Lower leg skin (tissue), 3 donors: ENCODE measurements at regions not wholly inside any gene's neighbourhood (a gene's known extent, or its start where the extent isn't known, plus 50 kb on each side); places are given as distances from the start of the nearest gene placed in this dataset.

Source experiments
- CTCF ChIP-seq, 3 donors: fragments of 450-650 bp; IDR thresholded peaks; one replicate each; pipeline ENCODE4 v1.5.1; 2016; ENCODE audit warnings: antibody characterized with exemption in 3 of 3, mild to moderate bottlenecking in 3 of 3, moderate library complexity in 2 of 3
- POLR2A ChIP-seq, 2 donors: fragments of 450-650 bp; IDR thresholded peaks; one replicate each; pipeline ENCODE4 v1.6.1; 2016 to 2017; ENCODE audit warnings: antibody characterized with exemption in 2 of 2, mild to moderate bottlenecking in 1 of 2, moderate library complexity in 1 of 2

DNA sequence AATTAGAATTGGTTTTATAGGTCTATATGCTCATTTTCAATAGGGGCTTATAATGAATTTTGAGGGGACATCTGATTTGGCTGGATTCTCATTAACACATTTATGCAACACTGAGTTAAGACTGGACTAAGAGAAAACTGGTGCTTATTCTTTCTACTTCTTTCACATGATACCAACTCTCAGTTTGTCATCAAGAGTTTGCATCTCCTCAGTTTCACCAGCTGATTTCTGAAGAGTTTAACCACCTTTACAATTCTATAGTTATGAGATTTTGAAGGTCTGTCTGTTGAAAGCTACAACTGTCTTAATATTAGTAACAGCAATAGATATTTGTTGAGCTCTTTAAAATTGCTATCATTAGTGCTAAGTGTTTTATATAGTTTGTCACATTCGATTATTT is 867.0 kb upstream of the SORCS1 start:
- no peak for TF ChIP-seq POLR2A (IDR thresholded peaks at IDR 0.05)
- TF ChIP-seq CTCF (IDR thresholded peaks at IDR 0.05): no peak
